ENCODE measurements at regions not wholly inside any gene's neighbourhood (a gene's known extent, or its start where the extent isn't known, plus 50 kb on each side); places are given as distances from the start of the nearest gene placed in this dataset.
"Not testable (repeated sequence)": the region's sequence is repeated elsewhere in the genome, so short reads cannot be mapped to it uniquely, and the experiment has no call there.

DNA sequence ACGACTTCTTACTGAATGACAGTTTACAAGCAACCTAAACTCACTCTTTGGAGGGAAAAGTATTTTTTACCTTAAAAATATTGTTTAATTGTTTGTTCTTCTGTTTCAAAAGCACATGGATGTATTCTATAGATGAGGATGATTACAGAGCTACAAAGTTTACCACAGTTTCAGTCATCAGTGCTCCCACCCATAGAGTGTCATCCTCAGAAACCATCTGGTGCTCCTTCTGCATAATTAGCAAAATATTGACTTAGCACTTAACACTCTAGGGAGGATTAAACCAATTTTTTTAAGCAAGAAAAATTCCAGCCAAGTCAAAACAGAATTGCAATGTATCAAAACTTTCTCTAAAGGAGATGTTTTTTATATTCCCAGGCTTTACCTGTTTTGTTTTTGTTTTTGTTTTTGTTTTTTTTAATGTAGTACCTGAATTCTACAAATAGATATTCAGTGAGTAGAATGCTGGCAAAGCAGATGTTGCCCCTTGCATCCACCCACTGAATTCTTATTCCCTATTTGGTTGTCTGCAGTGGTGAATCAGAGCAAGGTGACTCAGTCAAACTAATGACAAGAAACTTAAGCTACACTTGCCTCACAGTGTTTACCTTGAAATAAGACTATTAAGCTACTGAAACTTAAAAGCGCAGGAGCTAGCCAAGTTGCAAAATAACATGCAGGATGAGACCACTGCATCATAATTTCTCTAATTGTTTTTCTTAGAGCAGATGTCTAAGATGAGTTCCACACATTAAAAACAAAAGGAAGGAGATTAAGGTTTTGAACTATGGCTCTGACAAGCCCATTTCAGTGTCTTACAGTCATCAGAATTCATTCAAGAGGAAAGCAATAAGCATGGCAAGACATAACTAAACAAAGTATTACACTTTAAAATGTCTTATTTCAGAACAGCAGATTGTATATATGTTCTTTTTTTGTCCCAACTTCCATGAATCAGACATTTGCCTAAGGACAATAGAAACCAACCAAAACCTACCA, 155.1 kb upstream of the SOX6 start:
- no peak for DNase-seq (ENCODE audit: insufficient read length, low spot score)
- TF ChIP-seq TAF1 (IDR thresholded peaks at IDR 0.05; ENCODE audit: low read depth, low read length) (no peak), PAX5 (IDR thresholded peaks at IDR 0.05; ENCODE audit: insufficient read depth, low read length, severe bottlenecking) (no peak), POLR2A (IDR thresholded peaks at IDR 0.05; ENCODE audit: low read depth, low read length) (no peak), SPI1 (IDR thresholded peaks at IDR 0.05; ENCODE audit: low read depth, low read length) (no peak), POLR2AphosphoS5 (IDR thresholded peaks at IDR 0.05; ENCODE audit: low read depth, low read length) (no peak), POU2F2 (IDR thresholded peaks at IDR 0.05; ENCODE audit: low read depth, low read length) (no peak)

DNA sequence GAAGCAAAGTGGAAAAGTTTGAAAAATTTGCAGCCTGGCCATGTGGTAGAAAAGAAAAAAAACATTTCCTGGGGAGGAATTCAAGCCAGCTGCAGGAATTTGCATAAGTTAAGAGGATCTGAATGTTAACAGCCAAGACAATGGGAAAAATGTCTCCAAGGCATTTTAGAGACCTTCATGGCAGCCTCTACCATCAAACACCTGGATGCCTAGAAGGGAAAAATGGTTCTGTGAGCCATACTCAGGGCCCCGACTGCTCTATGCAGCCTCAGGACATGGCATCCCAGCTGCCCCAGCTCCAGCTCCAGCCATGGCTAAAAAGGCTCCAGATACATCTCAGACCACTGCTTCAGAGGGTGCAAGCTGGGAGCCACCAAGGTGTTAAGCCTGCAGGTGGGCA, 149.1 kb upstream of the SOX6 start:
- FAIRE-seq (no peak), DNase-seq (ENCODE audit: insufficient read length, low spot score) (no peak)
- no peak for TF ChIP-seq SPI1 (IDR thresholded peaks at IDR 0.05; ENCODE audit: low read depth, low read length)
- TF ChIP-seq POLR2A (IDR thresholded peaks at IDR 0.05; ENCODE audit: low read depth, low read length) = no peak
- no peak for TF ChIP-seq POLR2AphosphoS5 (IDR thresholded peaks at IDR 0.05; ENCODE audit: low read depth, low read length)
- TF ChIP-seq PAX5 (IDR thresholded peaks at IDR 0.05; ENCODE audit: insufficient read depth, low read length, severe bottlenecking) = no peak
- no peak for TF ChIP-seq POU2F2 (IDR thresholded peaks at IDR 0.05; ENCODE audit: low read depth, low read length)
- no peak for TF ChIP-seq TAF1 (IDR thresholded peaks at IDR 0.05; ENCODE audit: low read depth, low read length)

More for the DNA sequence above, 155.1 kb upstream of the SOX6 start:
- FAIRE-seq = no peak

- FAIRE-seq; DNase-seq (ENCODE audit: insufficient read length, low spot score): not testable (repeated sequence)
These were observed 147.5 kb upstream of the SOX6 start for GRCh38 chr11:16503891-16504290.

DNA sequence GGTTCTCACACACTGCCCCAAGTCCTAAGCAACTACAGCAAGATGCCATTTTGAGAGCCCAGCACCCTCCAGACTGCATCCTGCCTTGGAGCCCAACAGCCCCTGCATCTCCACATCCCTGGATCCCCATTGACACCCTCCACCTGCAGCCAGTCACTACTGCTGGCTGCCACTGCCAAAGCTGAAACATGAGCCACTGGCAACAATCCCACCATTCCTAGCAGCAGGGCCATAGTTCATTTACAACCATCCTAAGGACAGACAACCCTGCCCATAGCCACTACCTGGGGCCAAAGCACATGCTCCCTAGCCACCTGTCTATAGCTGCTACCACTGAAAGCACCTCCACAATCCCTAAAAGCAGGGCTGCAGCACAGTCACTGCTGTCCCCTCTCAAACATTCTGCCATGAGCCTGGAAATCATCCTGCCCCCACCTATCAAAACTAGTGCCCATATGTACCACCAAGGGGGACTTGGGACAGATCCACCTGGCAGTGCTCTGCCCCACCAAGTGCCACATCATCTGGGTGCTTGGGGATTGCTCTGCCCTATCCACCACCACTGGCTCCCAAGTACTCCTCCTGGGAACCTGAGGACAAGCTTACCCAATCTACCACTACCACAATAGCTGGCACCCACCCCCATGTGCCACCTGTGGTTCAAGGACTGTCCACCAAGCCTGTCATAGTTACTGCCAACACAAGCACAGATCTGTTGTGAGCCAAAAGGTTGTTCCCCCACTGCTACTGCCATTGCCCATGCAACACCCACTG, 138.8 kb upstream of the SOX6 start:
- DNase-seq (ENCODE audit: insufficient read length, low spot score) = no peak
- FAIRE-seq = no peak
- TF ChIP-seq POLR2AphosphoS5 (IDR thresholded peaks at IDR 0.05; ENCODE audit: low read depth, low read length) (no peak), PAX5 (IDR thresholded peaks at IDR 0.05; ENCODE audit: insufficient read depth, low read length, severe bottlenecking) (no peak), TAF1 (IDR thresholded peaks at IDR 0.05; ENCODE audit: low read depth, low read length) (no peak), POLR2A (IDR thresholded peaks at IDR 0.05; ENCODE audit: low read depth, low read length) (no peak), POU2F2 (IDR thresholded peaks at IDR 0.05; ENCODE audit: low read depth, low read length) (no peak), SPI1 (IDR thresholded peaks at IDR 0.05; ENCODE audit: low read depth, low read length) (no peak)

GRCh38 chr11:16484434-16484833, 128.1 kb upstream of the SOX6 start:
- DNase-seq (ENCODE audit: insufficient read length, low spot score) = no peak
- TF ChIP-seq POLR2A (IDR thresholded peaks at IDR 0.05; ENCODE audit: low read depth, low read length) (no peak), SPI1 (IDR thresholded peaks at IDR 0.05; ENCODE audit: low read depth, low read length) (no peak), TAF1 (IDR thresholded peaks at IDR 0.05; ENCODE audit: low read depth, low read length) (no peak), POU2F2 (IDR thresholded peaks at IDR 0.05; ENCODE audit: low read depth, low read length) (no peak), POLR2AphosphoS5 (IDR thresholded peaks at IDR 0.05; ENCODE audit: low read depth, low read length) (no peak), PAX5 (IDR thresholded peaks at IDR 0.05; ENCODE audit: insufficient read depth, low read length, severe bottlenecking) (no peak)
- no peak for FAIRE-seq

DNA sequence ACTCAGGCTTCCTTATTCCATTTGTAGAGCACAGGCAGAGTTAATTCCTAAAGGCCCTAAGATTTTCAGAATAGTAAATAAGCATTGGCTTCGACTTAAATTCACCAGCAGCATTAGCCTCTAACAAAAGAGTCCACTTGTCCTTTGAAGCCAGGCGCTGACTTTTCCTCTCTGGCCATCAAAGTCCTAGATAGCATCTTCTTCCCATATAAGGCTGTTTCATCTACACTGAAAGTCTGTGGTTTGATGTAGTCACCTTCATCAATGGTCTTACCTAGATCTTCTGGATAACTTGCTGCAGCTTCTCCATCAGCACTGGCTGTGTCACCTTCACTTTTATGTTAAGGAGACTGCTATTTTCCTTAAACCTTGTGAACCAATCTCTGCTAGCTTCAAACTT, 118.3 kb upstream of the SOX6 start:
- TF ChIP-seq POLR2A (IDR thresholded peaks at IDR 0.05; ENCODE audit: low read depth, low read length) = no peak
- no peak for TF ChIP-seq POLR2AphosphoS5 (IDR thresholded peaks at IDR 0.05; ENCODE audit: low read depth, low read length)
- TF ChIP-seq POU2F2 (IDR thresholded peaks at IDR 0.05; ENCODE audit: low read depth, low read length) = no peak
- no peak for TF ChIP-seq TAF1 (IDR thresholded peaks at IDR 0.05; ENCODE audit: low read depth, low read length)
- no peak for TF ChIP-seq PAX5 (IDR thresholded peaks at IDR 0.05; ENCODE audit: insufficient read depth, low read length, severe bottlenecking)
- no peak for TF ChIP-seq SPI1 (IDR thresholded peaks at IDR 0.05; ENCODE audit: low read depth, low read length)
- FAIRE-seq (no peak), DNase-seq (ENCODE audit: insufficient read length, low spot score) (no peak)

DNA sequence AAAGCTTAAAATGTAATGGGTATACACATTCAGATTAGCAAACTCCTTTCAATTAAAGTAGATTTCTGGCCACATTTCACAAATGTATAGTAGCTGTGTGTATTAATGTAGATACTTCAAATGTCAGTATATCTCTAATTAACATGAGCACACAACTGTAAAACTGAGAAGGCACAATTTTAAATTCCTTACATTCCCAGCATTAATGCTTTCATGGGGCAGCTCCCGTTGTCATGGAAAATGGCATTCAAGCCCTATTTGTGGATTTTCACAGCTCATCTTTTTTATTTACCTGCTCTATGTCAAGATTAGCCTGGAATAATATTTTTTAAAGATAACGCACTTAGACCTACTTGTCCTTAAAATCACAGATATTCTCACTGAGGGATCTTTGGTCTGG, 113.6 kb upstream of the SOX6 start:
- no peak for TF ChIP-seq TAF1 (IDR thresholded peaks at IDR 0.05; ENCODE audit: low read depth, low read length)
- no peak for TF ChIP-seq POLR2A (IDR thresholded peaks at IDR 0.05; ENCODE audit: low read depth, low read length)
- TF ChIP-seq POLR2AphosphoS5 (IDR thresholded peaks at IDR 0.05; ENCODE audit: low read depth, low read length) = no peak
- TF ChIP-seq PAX5 (IDR thresholded peaks at IDR 0.05; ENCODE audit: insufficient read depth, low read length, severe bottlenecking) = no peak
- TF ChIP-seq POU2F2 (IDR thresholded peaks at IDR 0.05; ENCODE audit: low read depth, low read length) = no peak
- no peak for TF ChIP-seq SPI1 (IDR thresholded peaks at IDR 0.05; ENCODE audit: low read depth, low read length)
- no peak for FAIRE-seq
- no peak for DNase-seq (ENCODE audit: insufficient read length, low spot score)

- DNase-seq (ENCODE audit: insufficient read length, low spot score) (no peak), FAIRE-seq (no peak)
- no peak for TF ChIP-seq POLR2AphosphoS5 (IDR thresholded peaks at IDR 0.05; ENCODE audit: low read depth, low read length)
- no peak for TF ChIP-seq PAX5 (IDR thresholded peaks at IDR 0.05; ENCODE audit: insufficient read depth, low read length, severe bottlenecking)
- no peak for TF ChIP-seq POLR2A (IDR thresholded peaks at IDR 0.05; ENCODE audit: low read depth, low read length)
- no peak for TF ChIP-seq POU2F2 (IDR thresholded peaks at IDR 0.05; ENCODE audit: low read depth, low read length)
- no peak for TF ChIP-seq TAF1 (IDR thresholded peaks at IDR 0.05; ENCODE audit: low read depth, low read length)
- no peak for TF ChIP-seq SPI1 (IDR thresholded peaks at IDR 0.05; ENCODE audit: low read depth, low read length)
These were observed 112.5 kb upstream of the SOX6 start for GRCh38 chr11:16468735-16469453.

DNA sequence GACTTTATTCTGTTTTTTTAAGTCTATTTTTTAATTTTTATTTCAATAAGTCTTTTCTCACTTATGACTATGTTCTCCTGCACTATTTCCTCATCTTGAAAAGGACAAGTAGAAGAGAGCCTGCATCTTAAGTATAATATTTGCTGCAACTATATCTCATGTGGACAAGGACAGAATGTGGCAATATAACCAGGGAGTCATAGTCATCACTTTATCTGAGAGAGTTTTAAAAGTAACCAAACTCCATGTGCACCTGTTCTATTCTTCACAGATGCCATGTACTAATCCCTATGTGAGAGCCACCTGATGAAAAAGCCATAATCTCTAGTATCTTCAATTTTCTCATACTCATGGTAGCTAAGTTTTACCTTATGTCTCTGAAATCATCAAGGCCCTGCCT, 104.2 kb upstream of the SOX6 start:
- FAIRE-seq (no peak), DNase-seq (ENCODE audit: insufficient read length, low spot score) (no peak)
- TF ChIP-seq POLR2AphosphoS5 (IDR thresholded peaks at IDR 0.05; ENCODE audit: low read depth, low read length) (no peak), POLR2A (IDR thresholded peaks at IDR 0.05; ENCODE audit: low read depth, low read length) (no peak), PAX5 (IDR thresholded peaks at IDR 0.05; ENCODE audit: insufficient read depth, low read length, severe bottlenecking) (no peak), SPI1 (IDR thresholded peaks at IDR 0.05; ENCODE audit: low read depth, low read length) (no peak), POU2F2 (IDR thresholded peaks at IDR 0.05; ENCODE audit: low read depth, low read length) (no peak), TAF1 (IDR thresholded peaks at IDR 0.05; ENCODE audit: low read depth, low read length) (no peak)
